ENCODE measurements at regions not wholly inside any gene's neighbourhood (a gene's known extent, or its start where the extent isn't known, plus 50 kb on each side); places are given as distances from the start of the nearest gene placed in this dataset.

DNA sequence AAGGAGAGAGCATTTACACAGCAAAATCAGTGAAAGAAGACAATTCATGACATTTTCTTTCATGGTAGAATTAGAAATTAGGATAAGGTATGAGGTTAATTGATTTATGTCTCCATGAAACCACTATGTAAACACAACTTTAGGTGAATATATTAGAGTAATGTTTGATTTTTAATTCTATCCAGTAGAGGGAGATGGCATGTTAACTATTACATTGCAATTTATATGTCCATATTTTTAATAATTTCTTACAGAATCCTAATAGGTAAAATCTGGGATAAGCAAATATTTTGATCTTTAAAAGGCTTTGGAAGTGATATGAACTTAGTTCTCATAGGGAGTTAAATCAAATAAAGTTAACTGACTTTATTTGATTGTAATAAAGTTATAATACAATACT, 373.4 kb upstream of the PDE3A start:
- Mint-ChIP-seq H3K4me3 (no peak overlapping the region), H3K27ac (no peak overlapping the region), H3K4me1 (no peaks in the 10 kb centered on the region), H3K27me3 (ENCODE audit: low read depth in 3 of 3) (no peaks in the 10 kb centered on the region), H3K9me3 (peaks cover 0 to 2% (median 0%) of the 10 kb centered on the region in 7 donors), H3K36me3 (no peaks in the 10 kb centered on the region)
- no peak overlapping the region for H3K27ac ChIP-seq (ENCODE audit: low read depth in 1 of 2, low read length in 2 of 2)
- H3K4me1 ChIP-seq (ENCODE audit: control insufficient read depth in 1 of 2, insufficient read depth in 2 of 2, low read length in 2 of 2) = no peaks in the 10 kb centered on the region
- no peak overlapping the region for H3K4me3 ChIP-seq (replicated peaks in 1 of 3; ENCODE audit: low read depth in 2 of 3, low read length in 3 of 3)
- TF ChIP-seq, protein P1, sequence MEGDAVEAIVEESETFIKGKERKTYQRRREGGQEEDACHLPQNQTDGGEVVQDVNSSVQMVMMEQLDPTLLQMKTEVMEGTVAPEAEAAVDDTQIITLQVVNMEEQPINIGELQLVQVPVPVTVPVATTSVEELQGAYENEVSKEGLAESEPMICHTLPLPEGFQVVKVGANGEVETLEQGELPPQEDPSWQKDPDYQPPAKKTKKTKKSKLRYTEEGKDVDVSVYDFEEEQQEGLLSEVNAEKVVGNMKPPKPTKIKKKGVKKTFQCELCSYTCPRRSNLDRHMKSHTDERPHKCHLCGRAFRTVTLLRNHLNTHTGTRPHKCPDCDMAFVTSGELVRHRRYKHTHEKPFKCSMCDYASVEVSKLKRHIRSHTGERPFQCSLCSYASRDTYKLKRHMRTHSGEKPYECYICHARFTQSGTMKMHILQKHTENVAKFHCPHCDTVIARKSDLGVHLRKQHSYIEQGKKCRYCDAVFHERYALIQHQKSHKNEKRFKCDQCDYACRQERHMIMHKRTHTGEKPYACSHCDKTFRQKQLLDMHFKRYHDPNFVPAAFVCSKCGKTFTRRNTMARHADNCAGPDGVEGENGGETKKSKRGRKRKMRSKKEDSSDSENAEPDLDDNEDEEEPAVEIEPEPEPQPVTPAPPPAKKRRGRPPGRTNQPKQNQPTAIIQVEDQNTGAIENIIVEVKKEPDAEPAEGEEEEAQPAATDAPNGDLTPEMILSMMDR (IDR thresholded peaks at IDR 0.05) = no peak
- no peaks in the 10 kb centered on the region for H3K79me2 ChIP-seq (ENCODE audit: insufficient read depth, low read length)
- H4K20me1 ChIP-seq (ENCODE audit: insufficient read depth, low read length) = no peaks in the 10 kb centered on the region
- H3K9ac ChIP-seq (ENCODE audit: insufficient read depth, low read length, poor library complexity, severe bottlenecking) = no peak overlapping the region
- no peak for DNase-seq
- intact Hi-C loops (cut with micrococcal nuclease) = no loop called here
- H3K4me2 ChIP-seq (replicated peaks; ENCODE audit: extremely low read depth, low read length, poor library complexity, severe bottlenecking) = no peak overlapping the region
- H3K9me3 ChIP-seq (replicated peaks in 1 of 2; ENCODE audit: control insufficient read depth in 1 of 2, insufficient read depth in 1 of 2, low read length in 2 of 2) = no peaks in the 10 kb centered on the region
- no peaks in the 10 kb centered on the region for H3K36me3 ChIP-seq (replicated peaks in 1 of 2; ENCODE audit: control insufficient read depth in 1 of 2, insufficient read depth in 2 of 2, low read length in 2 of 2)
- H3K27me3 ChIP-seq (ENCODE audit: control insufficient read depth in 2 of 2, insufficient read depth in 2 of 2, low read length in 2 of 2) = no peaks in the 10 kb centered on the region
- no peak overlapping the region for H2AFZ ChIP-seq (ENCODE audit: insufficient read depth, low read depth, low read length, poor library complexity, severe bottlenecking)

DNA sequence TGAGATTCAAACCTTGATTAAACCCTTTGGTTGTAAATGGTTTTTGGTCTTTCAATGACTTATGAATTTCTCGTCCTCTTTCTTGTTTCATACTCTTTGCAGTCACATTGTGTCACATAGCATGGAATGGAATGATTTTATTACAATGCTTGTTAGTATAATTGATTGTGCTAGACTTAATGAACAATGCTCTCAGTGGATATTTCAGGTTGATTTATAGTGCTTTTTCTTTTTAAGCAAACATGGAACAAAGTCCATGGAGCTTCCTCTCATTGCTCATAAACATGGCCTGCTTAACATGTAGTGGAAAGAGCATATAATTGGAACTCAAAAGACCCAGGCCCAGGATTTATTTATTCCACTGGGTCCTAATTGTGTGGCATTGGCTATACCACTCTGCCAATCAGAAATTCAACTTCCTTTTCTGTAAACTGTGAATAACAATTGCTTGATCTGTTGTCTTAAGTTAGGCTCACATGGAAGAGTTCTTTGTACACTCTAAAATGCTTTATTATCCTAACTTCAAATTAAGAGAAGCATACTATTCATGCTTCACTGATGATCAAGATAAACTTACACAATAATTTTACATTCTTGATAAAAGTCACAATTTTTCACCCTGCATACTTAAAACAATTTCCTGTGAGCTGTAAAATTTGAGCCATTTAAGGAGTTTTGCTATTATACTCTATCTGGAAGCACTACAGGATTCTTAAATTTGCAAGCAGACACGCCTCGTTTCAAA, 370.5 kb upstream of the PDE3A start:
- WGBS (ENCODE audit: insufficient coverage) = no CpG with 5 or more reads among the region's 3 CpGs
- H3K27ac ChIP-seq (ENCODE audit: low read depth in 1 of 2, low read length in 2 of 2) = no peak overlapping the region
- no peaks in the 10 kb centered on the region for H4K20me1 ChIP-seq (ENCODE audit: insufficient read depth, low read length)
- no peaks in the 10 kb centered on the region for H3K4me1 ChIP-seq (ENCODE audit: control insufficient read depth in 1 of 2, insufficient read depth in 2 of 2, low read length in 2 of 2)
- peaks cover 0 to 2% (median 0%) of the 10 kb centered on the region in 7 donors for H3K9me3 Mint-ChIP-seq
- no peaks in the 10 kb centered on the region for H3K27me3 ChIP-seq (ENCODE audit: control insufficient read depth in 2 of 2, insufficient read depth in 2 of 2, low read length in 2 of 2)
- no peaks in the 10 kb centered on the region for H3K36me3 ChIP-seq (replicated peaks in 1 of 2; ENCODE audit: control insufficient read depth in 1 of 2, insufficient read depth in 2 of 2, low read length in 2 of 2)
- H3K4me3 ChIP-seq (replicated peaks in 1 of 3; ENCODE audit: low read depth in 2 of 3, low read length in 3 of 3) = no peak overlapping the region
- no peaks in the 10 kb centered on the region for H3K9me3 ChIP-seq (replicated peaks in 1 of 2; ENCODE audit: control insufficient read depth in 1 of 2, insufficient read depth in 1 of 2, low read length in 2 of 2)
- intact Hi-C loops (cut with micrococcal nuclease) = no loop called here
- no peak overlapping the region for H3K4me3 Mint-ChIP-seq
- no peak overlapping the region for H2AFZ ChIP-seq (ENCODE audit: insufficient read depth, low read depth, low read length, poor library complexity, severe bottlenecking)
- no peak overlapping the region for H3K9ac ChIP-seq (ENCODE audit: insufficient read depth, low read length, poor library complexity, severe bottlenecking)
- no peaks in the 10 kb centered on the region for H3K36me3 Mint-ChIP-seq
- H3K27ac Mint-ChIP-seq = no peak overlapping the region
- no peak overlapping the region for H3K4me2 ChIP-seq (replicated peaks; ENCODE audit: extremely low read depth, low read length, poor library complexity, severe bottlenecking)
- no peaks in the 10 kb centered on the region for H3K4me1 Mint-ChIP-seq
- TF ChIP-seq, protein P1 (IDR thresholded peaks at IDR 0.05) = no peak
- DNase-seq = no peak
- H3K79me2 ChIP-seq (ENCODE audit: insufficient read depth, low read length) = no peaks in the 10 kb centered on the region
- H3K27me3 Mint-ChIP-seq (ENCODE audit: low read depth in 3 of 3) = no peaks in the 10 kb centered on the region
